BE2C (cell line): ENCODE measurements at regions not wholly inside any gene's neighbourhood (a gene's known extent, or its start where the extent isn't known, plus 50 kb on each side); places are given as distances from the start of the nearest gene placed in this dataset.

Source experiments
- DNase-seq: peaks from one replicate; pipeline ENCODE4 v3.0.0-alpha.2; 2020
- H3K27me3 ChIP-seq: fragments of 250-450 bp; sonication (Bioruptor Pico); 2 replicates; pipeline ENCODE4 v1.5.1; 2020; ENCODE audit warnings: mild to moderate bottlenecking
- H3K36me3 ChIP-seq: fragments of 250-450 bp; sonication (Bioruptor Pico); 2 replicates; pipeline ENCODE4 v1.5.1; 2020; ENCODE audit warnings: mild to moderate bottlenecking
- H3K4me1 ChIP-seq: fragments of 250-450 bp; sonication (Bioruptor Pico); 2 replicates; pipeline ENCODE4 v1.5.1; 2020
- H3K4me3 ChIP-seq: 2 replicates; pipeline ENCODE4 v1.5.1; 2011; ENCODE audit warnings: low read depth, low read length
- H3K9me3 ChIP-seq: fragments of 250-450 bp; sonication (Bioruptor Pico); 2 replicates; pipeline ENCODE4 v1.5.1; 2020
- TF ChIP-seq, protein P1 (sequence below): IDR thresholded peaks from 2 replicates; pipeline ENCODE4 v1.5.1; 2012; ENCODE audit warnings: mild to moderate bottlenecking, low read depth, low read length

DNA sequence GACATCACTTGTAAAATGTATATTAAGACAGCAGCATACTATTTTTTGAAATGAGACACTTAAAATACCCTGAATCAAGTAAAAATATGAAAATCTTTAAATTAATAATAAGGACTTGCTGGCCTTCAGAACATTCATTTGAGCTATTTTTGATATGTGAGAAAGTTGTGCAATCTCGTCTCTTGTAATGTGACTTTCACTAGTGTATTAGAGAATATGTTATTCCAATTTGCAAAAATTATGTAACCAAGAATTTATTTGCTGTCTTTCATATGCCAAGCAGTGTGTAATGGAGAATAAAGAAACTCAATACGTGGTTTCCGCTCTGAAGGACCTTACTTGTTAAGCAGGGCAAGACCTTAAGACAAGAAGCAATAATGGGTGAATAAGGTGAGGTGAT, 375.0 kb upstream of the RUNX1 start:
- Histone ChIP-seq H3K27me3 (no peaks in the 10 kb centered on the region), H3K36me3 (no peaks in the 10 kb centered on the region), H3K9me3 (peaks cover 3% of the 10 kb centered on the region; the same call in 1 of the 2 replicates), H3K4me1 (no peaks in the 10 kb centered on the region), H3K4me3 (no peak overlapping the region)
- TF ChIP-seq, protein P1, sequence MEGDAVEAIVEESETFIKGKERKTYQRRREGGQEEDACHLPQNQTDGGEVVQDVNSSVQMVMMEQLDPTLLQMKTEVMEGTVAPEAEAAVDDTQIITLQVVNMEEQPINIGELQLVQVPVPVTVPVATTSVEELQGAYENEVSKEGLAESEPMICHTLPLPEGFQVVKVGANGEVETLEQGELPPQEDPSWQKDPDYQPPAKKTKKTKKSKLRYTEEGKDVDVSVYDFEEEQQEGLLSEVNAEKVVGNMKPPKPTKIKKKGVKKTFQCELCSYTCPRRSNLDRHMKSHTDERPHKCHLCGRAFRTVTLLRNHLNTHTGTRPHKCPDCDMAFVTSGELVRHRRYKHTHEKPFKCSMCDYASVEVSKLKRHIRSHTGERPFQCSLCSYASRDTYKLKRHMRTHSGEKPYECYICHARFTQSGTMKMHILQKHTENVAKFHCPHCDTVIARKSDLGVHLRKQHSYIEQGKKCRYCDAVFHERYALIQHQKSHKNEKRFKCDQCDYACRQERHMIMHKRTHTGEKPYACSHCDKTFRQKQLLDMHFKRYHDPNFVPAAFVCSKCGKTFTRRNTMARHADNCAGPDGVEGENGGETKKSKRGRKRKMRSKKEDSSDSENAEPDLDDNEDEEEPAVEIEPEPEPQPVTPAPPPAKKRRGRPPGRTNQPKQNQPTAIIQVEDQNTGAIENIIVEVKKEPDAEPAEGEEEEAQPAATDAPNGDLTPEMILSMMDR: no peak
- DNase-seq: no peak

DNA sequence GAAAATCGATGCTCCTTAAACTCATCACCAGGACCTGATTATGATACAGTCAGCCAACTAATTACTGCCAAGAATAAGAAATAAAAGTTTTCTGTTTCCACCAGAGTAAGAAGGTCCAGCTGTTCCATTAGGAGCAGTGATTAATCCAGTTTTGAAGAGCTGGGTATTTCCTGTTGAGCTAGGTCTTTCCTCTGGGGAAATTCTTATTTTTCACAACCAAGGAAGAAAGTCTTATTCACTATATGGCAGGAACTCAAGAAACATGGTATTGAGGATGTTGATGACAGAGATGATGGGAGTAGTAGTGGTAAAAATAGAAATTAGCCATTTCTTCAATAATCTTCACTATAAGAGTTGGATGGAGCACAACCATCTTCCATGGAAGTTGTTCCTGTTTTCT, 374.6 kb upstream of the RUNX1 start:
- no peak for DNase-seq
- peaks cover 3% of the 10 kb centered on the region; the same call in 1 of the 2 replicates for H3K9me3 ChIP-seq
- TF ChIP-seq, protein P1: no peak
- H3K4me1 ChIP-seq: no peaks in the 10 kb centered on the region
- H3K27me3 ChIP-seq: no peaks in the 10 kb centered on the region
- H3K4me3 ChIP-seq: no peak overlapping the region
- H3K36me3 ChIP-seq: no peaks in the 10 kb centered on the region

DNA sequence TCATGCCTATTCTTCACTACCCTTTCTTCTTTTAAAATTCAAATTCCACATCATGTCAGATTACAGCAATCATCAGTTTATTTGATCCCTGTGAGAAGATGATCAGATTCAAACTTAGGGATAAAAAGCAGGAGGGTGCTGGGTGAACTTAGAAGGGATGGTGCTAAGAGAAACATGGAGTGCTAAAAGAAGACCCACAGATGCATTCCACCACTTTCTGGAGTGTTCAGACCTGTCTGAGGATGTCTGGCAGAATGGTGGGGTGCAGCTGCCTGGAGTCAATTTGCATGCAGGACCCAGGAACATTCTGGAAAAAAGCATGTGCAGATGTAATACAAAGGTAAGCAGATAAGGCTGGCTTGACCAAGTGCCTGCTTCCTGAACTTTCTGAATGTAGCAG, 372.9 kb upstream of the RUNX1 start:
- no peak for DNase-seq
- H3K4me3 ChIP-seq: no peak overlapping the region
- no peaks in the 10 kb centered on the region for H3K4me1 ChIP-seq
- H3K36me3 ChIP-seq: no peaks in the 10 kb centered on the region
- peaks cover 3% of the 10 kb centered on the region; the same call in 1 of the 2 replicates for H3K9me3 ChIP-seq
- H3K27me3 ChIP-seq: no peaks in the 10 kb centered on the region
- TF ChIP-seq, protein P1: no peak

DNA sequence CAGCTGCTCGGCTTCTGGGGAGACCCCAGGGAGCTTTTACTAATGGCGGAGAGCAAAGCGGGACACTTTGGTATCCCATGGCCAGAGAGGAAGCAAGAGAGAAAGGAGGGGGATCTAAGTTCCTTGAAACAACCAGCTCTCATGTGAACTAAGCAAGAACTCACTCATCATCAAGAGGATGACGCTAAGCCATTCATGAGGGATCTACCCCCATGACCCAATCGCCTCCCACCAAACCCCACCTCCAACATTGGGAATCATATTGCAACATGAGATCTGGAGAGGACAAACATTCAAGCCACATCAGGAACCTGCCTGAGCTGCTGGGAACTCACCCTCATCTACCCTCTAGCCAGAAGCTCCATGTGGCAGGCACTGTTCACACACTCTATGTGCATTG, 372.1 kb upstream of the RUNX1 start:
- no peak for DNase-seq
- Histone ChIP-seq H3K4me1 (no peaks in the 10 kb centered on the region), H3K27me3 (no peaks in the 10 kb centered on the region), H3K4me3 (no peak overlapping the region), H3K36me3 (no peaks in the 10 kb centered on the region), H3K9me3 (peaks cover 3% of the 10 kb centered on the region; the same call in 1 of the 2 replicates)
- TF ChIP-seq, protein P1: no peak

DNA sequence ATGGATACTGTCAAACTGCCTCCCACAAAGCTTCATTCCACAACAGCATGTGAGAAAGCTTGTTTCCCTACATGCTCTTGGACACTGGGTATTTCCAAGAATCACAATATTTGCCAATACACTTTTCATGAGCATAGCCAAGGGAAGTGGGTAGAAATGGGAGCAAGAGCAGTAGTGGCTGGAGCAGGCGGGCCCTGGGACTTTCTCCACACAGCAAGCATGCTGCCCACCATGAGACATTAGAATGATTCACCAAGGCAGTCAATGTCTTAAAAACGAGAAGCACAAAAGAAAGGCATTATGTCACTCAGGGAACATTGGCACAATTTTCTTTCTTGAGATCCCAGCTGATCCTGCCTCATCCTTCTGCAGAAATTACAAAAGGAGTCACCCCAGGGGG, 371.6 kb upstream of the RUNX1 start:
- TF ChIP-seq, protein P1: no peak
- Histone ChIP-seq H3K27me3 (no peaks in the 10 kb centered on the region), H3K4me3 (no peak overlapping the region), H3K9me3 (peaks cover 3% of the 10 kb centered on the region; the same call in 1 of the 2 replicates), H3K36me3 (no peaks in the 10 kb centered on the region), H3K4me1 (no peaks in the 10 kb centered on the region)
- no peak for DNase-seq

DNA sequence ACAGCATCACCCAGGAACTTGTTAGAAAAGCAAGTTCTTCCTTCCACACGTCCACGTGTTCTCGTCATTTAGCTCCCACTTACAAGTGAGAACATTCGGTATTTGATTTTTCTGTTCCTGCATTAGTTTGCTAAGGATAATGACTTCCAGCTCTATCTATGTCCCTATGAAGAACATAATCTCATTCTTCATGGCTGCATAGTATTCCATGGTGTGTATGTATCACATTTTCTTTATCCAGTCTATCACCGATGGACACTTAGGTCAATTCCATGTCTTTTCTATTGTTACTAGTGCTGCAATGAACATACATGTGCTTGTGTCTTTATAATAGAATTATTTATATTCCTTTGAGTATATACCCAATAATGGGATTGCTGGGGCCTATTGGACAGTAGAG, 368.7 kb upstream of the RUNX1 start:
- TF ChIP-seq, protein P1: no peak
- Histone ChIP-seq H3K9me3 (no peaks in the 10 kb centered on the region; the same call in 1 of the 2 replicates), H3K36me3 (no peaks in the 10 kb centered on the region), H3K4me1 (no peaks in the 10 kb centered on the region), H3K4me3 (no peak overlapping the region), H3K27me3 (no peaks in the 10 kb centered on the region)
- DNase-seq: no peak
